Liver (tissue), 3 donors: ENCODE measurements at regions not wholly inside any gene's neighbourhood (a gene's known extent, or its start where the extent isn't known, plus 50 kb on each side); places are given as distances from the start of the nearest gene placed in this dataset.

Source experiments
- CTCF ChIP-seq: fragments of 150-350 bp; IDR thresholded peaks from 2 replicates; pipeline ENCODE4 v1.5.1; 2017; ENCODE audit warnings: improper control_type of control experiment, low read depth, low read length; ENCODE audit not compliant: missing input control
- EGR1 ChIP-seq, 2 donors: IDR thresholded peaks; 2 replicates each; pipeline ENCODE4 v1.6.1; 2016 to 2018; ENCODE audit warnings: antibody characterized with exemption in 2 of 2, low read depth in 2 of 2
- FOXA2 ChIP-seq: IDR thresholded peaks from 2 replicates; pipeline ENCODE4 v1.6.1; 2016; ENCODE audit warnings: antibody characterized with exemption
- GABPA ChIP-seq, 2 donors: IDR thresholded peaks in 1 of 2; conservative IDR thresholded peaks in 1 of 2; 2 replicates each; pipeline ENCODE4 v1.6.1; 2016; ENCODE audit warnings: antibody characterized with exemption in 2 of 2, mild to moderate bottlenecking in 1 of 2, moderate library complexity in 1 of 2
- JUND ChIP-seq, 2 donors: IDR thresholded peaks; 2 replicates each; pipeline ENCODE4 v1.6.1; 2016; ENCODE audit warnings: antibody characterized with exemption in 2 of 2
- NR2F2 ChIP-seq: IDR thresholded peaks from 2 replicates; pipeline ENCODE4 v1.6.1; 2016; ENCODE audit warnings: antibody characterized with exemption
- RAD21 ChIP-seq, 2 donors: IDR thresholded peaks; 2 replicates each; pipeline ENCODE4 v1.6.1; 2016; ENCODE audit warnings: antibody characterized with exemption in 2 of 2, mild to moderate bottlenecking in 2 of 2
- SP1 ChIP-seq: IDR thresholded peaks from 2 replicates; pipeline ENCODE4 v1.6.1; 2018; ENCODE audit warnings: antibody characterized with exemption, mild to moderate bottlenecking
- TAF1 ChIP-seq: conservative IDR thresholded peaks from 2 replicates; pipeline ENCODE4 v1.6.1; 2016; ENCODE audit warnings: antibody characterized with exemption, mild to moderate bottlenecking
- YY1 ChIP-seq: IDR thresholded peaks from 2 replicates; pipeline ENCODE4 v1.6.1; 2016; ENCODE audit warnings: antibody characterized with exemption, mild to moderate bottlenecking
- TF ChIP-seq, protein P1 (sequence below): IDR thresholded peaks from 2 replicates; pipeline ENCODE4 v1.6.1; 2016; ENCODE audit warnings: antibody characterized with exemption, mild to moderate bottlenecking
- TF ChIP-seq, protein P2 (sequence below): IDR thresholded peaks from 2 replicates; pipeline ENCODE4 v1.6.1; 2016; ENCODE audit warnings: antibody characterized with exemption
- TF ChIP-seq, protein P3 (sequence below): IDR thresholded peaks from 2 replicates; pipeline ENCODE4 v1.6.1; 2016; ENCODE audit warnings: antibody characterized with exemption
- donor health status: healthy.
- donor health status: healthy.

DNA sequence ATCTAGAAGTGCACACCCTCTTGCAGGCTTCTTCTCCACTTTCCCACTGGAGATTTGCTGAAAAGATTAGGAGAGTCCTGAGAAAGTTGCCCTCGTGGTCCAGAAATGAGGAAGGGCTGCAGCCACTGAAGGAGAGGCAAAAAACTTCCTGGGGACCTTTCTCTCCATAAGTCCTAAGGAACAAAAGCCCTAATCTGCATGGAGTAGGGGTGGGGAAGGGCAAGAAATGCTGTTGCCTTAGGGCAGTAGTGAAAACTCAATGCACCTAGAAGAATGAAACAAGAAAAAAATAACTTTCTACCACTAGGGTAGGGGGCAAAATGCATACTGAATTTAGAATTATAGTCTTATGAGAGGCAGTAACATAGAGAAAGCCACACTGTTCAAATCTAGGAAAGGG is 1408.8 kb downstream of the PCDH19 start:
- TF ChIP-seq CTCF (no peak), YY1 (no peak), FOXA2 (no peak), SP1 (no peak), RAD21 (IDR thresholded peaks at IDR 0.05) (no peak), GABPA (IDR thresholded peaks at IDR 0.05 in 1 of 2, conservative IDR thresholded peaks at IDR 0.05 in 1 of 2) (no peak), JUND (IDR thresholded peaks at IDR 0.05) (no peak), NR2F2 (no peak), EGR1 (IDR thresholded peaks at IDR 0.05; ENCODE audit: low read depth in 2 of 2) (no peak), TAF1 (no peak)
- TF ChIP-seq, protein P1, sequence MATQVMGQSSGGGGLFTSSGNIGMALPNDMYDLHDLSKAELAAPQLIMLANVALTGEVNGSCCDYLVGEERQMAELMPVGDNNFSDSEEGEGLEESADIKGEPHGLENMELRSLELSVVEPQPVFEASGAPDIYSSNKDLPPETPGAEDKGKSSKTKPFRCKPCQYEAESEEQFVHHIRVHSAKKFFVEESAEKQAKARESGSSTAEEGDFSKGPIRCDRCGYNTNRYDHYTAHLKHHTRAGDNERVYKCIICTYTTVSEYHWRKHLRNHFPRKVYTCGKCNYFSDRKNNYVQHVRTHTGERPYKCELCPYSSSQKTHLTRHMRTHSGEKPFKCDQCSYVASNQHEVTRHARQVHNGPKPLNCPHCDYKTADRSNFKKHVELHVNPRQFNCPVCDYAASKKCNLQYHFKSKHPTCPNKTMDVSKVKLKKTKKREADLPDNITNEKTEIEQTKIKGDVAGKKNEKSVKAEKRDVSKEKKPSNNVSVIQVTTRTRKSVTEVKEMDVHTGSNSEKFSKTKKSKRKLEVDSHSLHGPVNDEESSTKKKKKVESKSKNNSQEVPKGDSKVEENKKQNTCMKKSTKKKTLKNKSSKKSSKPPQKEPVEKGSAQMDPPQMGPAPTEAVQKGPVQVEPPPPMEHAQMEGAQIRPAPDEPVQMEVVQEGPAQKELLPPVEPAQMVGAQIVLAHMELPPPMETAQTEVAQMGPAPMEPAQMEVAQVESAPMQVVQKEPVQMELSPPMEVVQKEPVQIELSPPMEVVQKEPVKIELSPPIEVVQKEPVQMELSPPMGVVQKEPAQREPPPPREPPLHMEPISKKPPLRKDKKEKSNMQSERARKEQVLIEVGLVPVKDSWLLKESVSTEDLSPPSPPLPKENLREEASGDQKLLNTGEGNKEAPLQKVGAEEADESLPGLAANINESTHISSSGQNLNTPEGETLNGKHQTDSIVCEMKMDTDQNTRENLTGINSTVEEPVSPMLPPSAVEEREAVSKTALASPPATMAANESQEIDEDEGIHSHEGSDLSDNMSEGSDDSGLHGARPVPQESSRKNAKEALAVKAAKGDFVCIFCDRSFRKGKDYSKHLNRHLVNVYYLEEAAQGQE: no peak
- TF ChIP-seq, protein P2, sequence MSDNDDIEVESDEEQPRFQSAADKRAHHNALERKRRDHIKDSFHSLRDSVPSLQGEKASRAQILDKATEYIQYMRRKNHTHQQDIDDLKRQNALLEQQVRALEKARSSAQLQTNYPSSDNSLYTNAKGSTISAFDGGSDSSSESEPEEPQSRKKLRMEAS: no peak
- TF ChIP-seq, protein P3, sequence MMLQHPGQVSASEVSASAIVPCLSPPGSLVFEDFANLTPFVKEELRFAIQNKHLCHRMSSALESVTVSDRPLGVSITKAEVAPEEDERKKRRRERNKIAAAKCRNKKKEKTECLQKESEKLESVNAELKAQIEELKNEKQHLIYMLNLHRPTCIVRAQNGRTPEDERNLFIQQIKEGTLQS: no peak
